A549 (cell line): ENCODE measurements at regions not wholly inside any gene's neighbourhood (a gene's known extent, or its start where the extent isn't known, plus 50 kb on each side); places are given as distances from the start of the nearest gene placed in this dataset.
A peak's percentile ranks its signal among the peaks of the same experiment; 100 is the strongest.

Experiments used
- ATAC-seq, 2 experiments: fragments of 200-7000 bp in 1 of 2; fragments of >200 bp in 1 of 2; cut with Nextera tagmentation in 1 of 2; cut with Tn5 transposase in 1 of 2; 3 replicates each; pipeline versions ENCODE4 v1.8.0 to v1.9.1; 2018 to 2020; ENCODE audit warnings: mild to moderate bottlenecking in 1 of 2, moderate library complexity in 1 of 2
- CTCF ChIA-PET: fragments of 300-600 bp; sonication (Branson Sonifier 250); formaldehyde crosslinking; extraction: SDS; loops from one replicate; lab custom pipeline; 2021; ENCODE audit warnings: antibody characterized with exemption, inconsistent platforms; lab: Yijun Ruan, JAX
- POLR2A ChIA-PET: fragments of 350-600 bp; formaldehyde crosslinking; extraction: SDS; loops from one replicate; lab custom pipeline; 2021; ENCODE audit warnings: antibody characterized with exemption, inconsistent platforms; lab: Yijun Ruan, JAX
- DNase-seq, 2 experiments: peaks; one replicate each; pipeline versions ENCODE4 v3.0.0 to v3.0.0-alpha.2; 2011 to 2016; ENCODE audit warnings: low read depth in 1 of 2, low spot score in 1 of 2
- FAIRE-seq: peaks from 2 replicates; lab custom pipeline; 2011; peaks lifted over from hg19 to GRCh38; lab: Jason Lieb, UNC
- H3K27ac ChIP-seq, 2 experiments: fragments of >200 bp; sonication (Bioruptor Twin); formaldehyde crosslinking; 3 replicates each; pipeline ENCODE4 v1.5.1; 2016 to 2017
- H3K4me1 ChIP-seq: fragments of >200 bp; sonication (Bioruptor Twin); formaldehyde crosslinking; 3 replicates; pipeline ENCODE4 v1.6.1; 2016
- H3K4me2 ChIP-seq: fragments of >200 bp; sonication (Bioruptor Twin); formaldehyde crosslinking; 3 replicates; pipeline ENCODE4 v1.6.1; 2016
- H3K4me3 ChIP-seq: fragments of >200 bp; sonication (Bioruptor Twin); formaldehyde crosslinking; 3 replicates; pipeline ENCODE4 v1.5.1; 2016
- H3K9me3 ChIP-seq: fragments of >200 bp; sonication (Bioruptor Twin); formaldehyde crosslinking; 3 replicates; pipeline ENCODE4 v1.6.1; 2016
- ATOH8 ChIP-seq: fragments of 250-450 bp; sonication (Bioruptor Pico); IDR thresholded peaks from 2 replicates; pipeline ENCODE4 v1.5.0; 2020; ENCODE audit warnings: low read depth, mild to moderate bottlenecking, moderate library complexity
- BHLHE40 ChIP-seq: IDR thresholded peaks from 2 replicates; pipeline ENCODE4 v1.6.1; 2012; ENCODE audit warnings: low read depth, low read length, inconsistent platforms
- CBX8 ChIP-seq: fragments of 200-600 bp; sonication (generic); IDR thresholded peaks from 2 replicates; pipeline ENCODE4 v1.6.1; 2016
- CHD2 ChIP-seq: fragments of 150-350 bp; IDR thresholded peaks from 2 replicates; pipeline ENCODE4 v1.6.1; 2014; ENCODE audit warnings: low read length; ENCODE audit not compliant: partially characterized antibody
- CTCF ChIP-seq: fragments of >200 bp; sonication (Bioruptor Twin); formaldehyde crosslinking; IDR thresholded peaks from 3 replicates; pipeline ENCODE4 v1.5.1; 2016
- E2F6 ChIP-seq: IDR thresholded peaks from 2 replicates; pipeline ENCODE4 v1.6.1; 2012; ENCODE audit warnings: low read depth, borderline replicate concordance
- EHMT2 ChIP-seq: fragments of 200-600 bp; sonication (generic); IDR thresholded peaks from 2 replicates; pipeline ENCODE4 v1.6.1; 2016; ENCODE audit warnings: antibody characterized with exemption, low read depth, mild to moderate bottlenecking, moderate library complexity
- EP300 ChIP-seq, 2 experiments: fragments of >200 bp; sonication (Bioruptor Twin); formaldehyde crosslinking; IDR thresholded peaks; 2 replicates in 1 of 2; 3 replicates in 1 of 2; pipeline ENCODE4 v1.6.1; 2016 to 2017
- FOXS1 ChIP-seq: fragments of 250-450 bp; sonication (Bioruptor Pico); IDR thresholded peaks from 2 replicates; pipeline ENCODE4 v1.5.0; 2020; ENCODE audit warnings: mild to moderate bottlenecking, moderate library complexity
- GATA3 ChIP-seq: IDR thresholded peaks from 2 replicates; pipeline ENCODE4 v1.6.1; 2012; ENCODE audit warnings: borderline replicate concordance
- HDAC2 ChIP-seq: fragments of 200-600 bp; sonication (generic); IDR thresholded peaks from 2 replicates; pipeline ENCODE4 v1.6.1; 2016
- KDM5A ChIP-seq: fragments of 200-600 bp; sonication (generic); IDR thresholded peaks from 2 replicates; pipeline ENCODE4 v1.6.1; 2016; ENCODE audit warnings: antibody characterized with exemption, mild to moderate bottlenecking
- MAZ ChIP-seq: fragments of 150-350 bp; IDR thresholded peaks from 2 replicates; pipeline ENCODE4 v1.6.1; 2014; ENCODE audit warnings: antibody characterized with exemption, low read depth, low read length, borderline replicate concordance
- NFE2L2 ChIP-seq: fragments of 150-350 bp; conservative IDR thresholded peaks from 2 replicates; pipeline ENCODE4 v1.6.1; 2014; ENCODE audit warnings: low read length
- PHF8 ChIP-seq: fragments of 200-600 bp; sonication (generic); IDR thresholded peaks from 2 replicates; pipeline ENCODE4 v1.6.1; 2016; ENCODE audit warnings: low read depth, mild to moderate bottlenecking, antibody characterized with exemption, moderate library complexity, borderline replicate concordance
- POLR2A ChIP-seq: IDR thresholded peaks from 2 replicates; pipeline ENCODE4 v1.6.1; 2012; ENCODE audit warnings: mild to moderate bottlenecking, low read length
- POLR2AphosphoS2 ChIP-seq: conservative IDR thresholded peaks from 2 replicates; pipeline ENCODE4 v1.6.1; 2012; ENCODE audit warnings: low read length, improper control_type of control experiment, inconsistent platforms
- RAD21 ChIP-seq, 2 experiments: fragments of >200 bp in 1 of 2; sonication (Bioruptor Twin) in 1 of 2; formaldehyde crosslinking in 1 of 2; IDR thresholded peaks in 1 of 2; conservative IDR thresholded peaks in 1 of 2; 2 replicates in 1 of 2; 3 replicates in 1 of 2; pipeline ENCODE4 v1.6.1; 2012 to 2018; ENCODE audit warnings: inconsistent platforms in 1 of 2
- RNF2 ChIP-seq: fragments of 200-600 bp; sonication (generic); IDR thresholded peaks from 2 replicates; pipeline ENCODE4 v1.6.1; 2016; ENCODE audit warnings: low read depth, mild to moderate bottlenecking, antibody characterized with exemption, moderate library complexity, borderline replicate concordance
- SMC3 ChIP-seq: fragments of >200 bp; sonication (Bioruptor Twin); formaldehyde crosslinking; IDR thresholded peaks from 3 replicates; pipeline ENCODE4 v1.6.1; 2018; ENCODE audit warnings: inconsistent platforms
- SREBF2 ChIP-seq: fragments of 450-650 bp; IDR thresholded peaks from 2 replicates; pipeline ENCODE4 v1.6.1; 2014; ENCODE audit warnings: mild to moderate bottlenecking, moderate library complexity
- TFCP2L1 ChIP-seq: fragments of 250-450 bp; sonication (Bioruptor Pico); IDR thresholded peaks from 2 replicates; pipeline ENCODE4 v1.5.0; 2021; ENCODE audit warnings: mild to moderate bottlenecking
- ZSCAN20 ChIP-seq: fragments of 250-450 bp; sonication (Bioruptor Pico); IDR thresholded peaks from 2 replicates; pipeline ENCODE4 v1.8.0; 2022; ENCODE audit warnings: mild to moderate bottlenecking, moderate library complexity
- WGBS: methylation state at CpG from one replicate; pipeline ENCODE4 v1.1.6; 2017; ENCODE audit errors: missing lambda C conversion rate; 5-methylcytosine and 5-hydroxymethylcytosine counted together

- ChIA-PET CTCF (no interaction called here), POLR2A (no interaction called here)
- H3K4me2 ChIP-seq = no peak overlapping the region
- TF ChIP-seq KDM5A (no peak), CBX8 (no peak), PHF8 (no peak), CHD2 (no peak), E2F6 (no peak), POLR2A (no peak), TFCP2L1 (CRISPR knock-in tag) (no peak), SMC3 (no peak), RNF2 (no peak), ZSCAN20 (CRISPR knock-in tag) (no peak), GATA3 (no peak), MAZ (no peak), POLR2AphosphoS2 (no peak), ATOH8 (no peak), EP300 (IDR thresholded peaks at IDR 0.05) (no peak), BHLHE40 (no peak), EHMT2 (no peak), FOXS1 (no peak), HDAC2 (no peak)
- no peaks in the 10 kb centered on the region for H3K9me3 ChIP-seq
- 66% methylated on average over 8 of the region's 8 CpGs for WGBS
- H3K4me3 ChIP-seq = no peak overlapping the region
- DNase-seq (peak; percentile 14 to 19), FAIRE-seq (no peak), ATAC-seq (peak in 1 of 2 experiments; percentile 19; a peak in 3 of 6 replicates)
- H3K4me1 ChIP-seq = peaks cover 15% of the 10 kb centered on the region
- peak overlapping the region in 1 of 2 experiments; percentile 65; a peak in 2 of 6 replicates for H3K27ac ChIP-seq
These were observed 75.8 kb downstream of the CPN2 start for GRCh38 chr3:194275291-194275690.

- H3K4me1 ChIP-seq = peaks cover 15% of the 10 kb centered on the region
- POLR2A ChIA-PET = no interaction called here
- H3K4me3 ChIP-seq = no peak overlapping the region
- H3K4me2 ChIP-seq = peak overlapping the region; percentile 23; the same call in 1 of the 3 replicates
- TF ChIP-seq CTCF (no peak), SREBF2 (no peak), SMC3 (no peak), NFE2L2 (no peak), FOXS1 (no peak), PHF8 (no peak), BHLHE40 (no peak), KDM5A (no peak), EP300 (IDR thresholded peaks at IDR 0.05) (no peak), TFCP2L1 (CRISPR knock-in tag) (no peak), RAD21 (conservative IDR thresholded peaks at IDR 0.05 in 1 of 2, IDR thresholded peaks at IDR 0.05 in 1 of 2) (no peak), ATOH8 (no peak), CHD2 (no peak)
- TF ChIP-seq, all 56 proteins: peak for 0
- no peak for ATAC-seq
- FAIRE-seq = no peak
- H3K9me3 ChIP-seq = no peaks in the 10 kb centered on the region
- no peak for DNase-seq
- WGBS = 57% methylated on average over 5 of the region's 8 CpGs
- CTCF ChIA-PET = no interaction called here
- peak overlapping the region; percentile 30 to 65; a peak in 2 of 6 replicates for H3K27ac ChIP-seq
These were observed 75.4 kb downstream of the CPN2 start for GRCh38 chr3:194275721-194276120.
